ENCODE measurements at regions not wholly inside any gene's neighbourhood (a gene's known extent, or its start where the extent isn't known, plus 50 kb on each side); places are given as distances from the start of the nearest gene placed in this dataset.

GRCh38 chr4:19379191-19379708 lies 872.5 kb upstream of the SLIT2 start:
- DNase-seq (ENCODE audit: low read depth in 2 of 3, low spot score in 2 of 3) = no peak

GRCh38 chr4:19375931-19376330 lies 875.8 kb upstream of the SLIT2 start:
- no peak for DNase-seq (ENCODE audit: low read depth in 2 of 3, low spot score in 2 of 3)

- no peak for DNase-seq (ENCODE audit: low read depth in 2 of 3, low spot score in 2 of 3)
Observed at GRCh38 chr4:19375136-19375804, 876.4 kb upstream of the SLIT2 start.

GRCh38 chr4:19372390-19372789 lies 879.3 kb upstream of the SLIT2 start:
- DNase-seq (ENCODE audit: low read depth in 2 of 3, low spot score in 2 of 3) = no peak

- DNase-seq (ENCODE audit: low read depth in 2 of 3, low spot score in 2 of 3) = no peak
Observed at GRCh38 chr4:19368800-19369199, 882.9 kb upstream of the SLIT2 start.

- no peak for DNase-seq (ENCODE audit: low read depth in 2 of 3, low spot score in 2 of 3)
Observed at GRCh38 chr4:19366916-19367315, 884.8 kb upstream of the SLIT2 start.

- DNase-seq (ENCODE audit: low read depth in 2 of 3, low spot score in 2 of 3) = no peak
Observed at GRCh38 chr4:19358015-19358414, 893.7 kb upstream of the SLIT2 start.

GRCh38 chr4:19349416-19349815 lies 902.3 kb upstream of the SLIT2 start:
- no peak for DNase-seq (ENCODE audit: low read depth in 2 of 3, low spot score in 2 of 3)

GRCh38 chr4:19348746-19349145 lies 903.0 kb upstream of the SLIT2 start:
- DNase-seq (ENCODE audit: low read depth in 2 of 3, low spot score in 2 of 3) = no peak

- DNase-seq (ENCODE audit: low read depth in 2 of 3, low spot score in 2 of 3) = no peak
Observed at GRCh38 chr4:19346636-19347035, 905.1 kb upstream of the SLIT2 start.

GRCh38 chr4:19329631-19330030 lies 922.1 kb upstream of the SLIT2 start:
- no peak for DNase-seq (ENCODE audit: low read depth in 2 of 3, low spot score in 2 of 3)

- DNase-seq (ENCODE audit: low read depth in 2 of 3, low spot score in 2 of 3) = no peak
Observed at GRCh38 chr4:19329077-19329476, 922.6 kb upstream of the SLIT2 start.

- DNase-seq (ENCODE audit: low read depth in 2 of 3, low spot score in 2 of 3) = no peak
Observed at GRCh38 chr4:19327364-19327763, 924.3 kb upstream of the SLIT2 start.

GRCh38 chr4:19324184-19324583 lies 927.5 kb upstream of the SLIT2 start:
- DNase-seq (ENCODE audit: low read depth in 2 of 3, low spot score in 2 of 3) = no peak

- no peak for DNase-seq (ENCODE audit: low read depth in 2 of 3, low spot score in 2 of 3)
Observed at GRCh38 chr4:19319607-19320006, 932.1 kb upstream of the SLIT2 start.

GRCh38 chr4:19317377-19317776 lies 934.3 kb upstream of the SLIT2 start:
- no peak for DNase-seq (ENCODE audit: low read depth in 2 of 3, low spot score in 2 of 3)

- no peak for DNase-seq (ENCODE audit: low read depth in 2 of 3, low spot score in 2 of 3)
Observed at GRCh38 chr4:19314116-19314515, 937.6 kb upstream of the SLIT2 start.

- DNase-seq (ENCODE audit: low read depth in 2 of 3, low spot score in 2 of 3) = no peak
Observed at GRCh38 chr4:19309378-19309777, 942.3 kb upstream of the SLIT2 start.

- DNase-seq (ENCODE audit: low read depth in 2 of 3, low spot score in 2 of 3) = no peak
Observed at GRCh38 chr4:19304028-19304427, 947.7 kb upstream of the SLIT2 start.

- no peak for DNase-seq (ENCODE audit: low read depth in 2 of 3, low spot score in 2 of 3)
Observed at GRCh38 chr4:19301527-19301926, 950.2 kb upstream of the SLIT2 start.

- DNase-seq (ENCODE audit: low read depth in 2 of 3, low spot score in 2 of 3) = no peak
Observed at GRCh38 chr4:19300213-19300612, 951.5 kb upstream of the SLIT2 start.

GRCh38 chr4:19298998-19299397 lies 952.7 kb upstream of the SLIT2 start:
- DNase-seq (ENCODE audit: low read depth in 2 of 3, low spot score in 2 of 3) = no peak

- no peak for DNase-seq (ENCODE audit: low read depth in 2 of 3, low spot score in 2 of 3)
Observed at GRCh38 chr4:19293781-19294180, 957.9 kb upstream of the SLIT2 start.
